Epithelial cell of esophagus (primary cell): ENCODE measurements at regions not wholly inside any gene's neighbourhood (a gene's known extent, or its start where the extent isn't known, plus 50 kb on each side); places are given as distances from the start of the nearest gene placed in this dataset.

Experiments
- DNase-seq: peaks from one replicate; pipeline ENCODE4 v3.0.0; 2010; ENCODE audit warnings: low read depth
- H3K4me3 ChIP-seq: 2 replicates; pipeline ENCODE4 v1.5.1; 2011; ENCODE audit warnings: mild to moderate bottlenecking, low read length, control low read depth
- CTCF ChIP-seq: IDR thresholded peaks from 2 replicates; pipeline ENCODE4 v1.5.1; 2011; ENCODE audit warnings: low read depth, mild to moderate bottlenecking, low read length, control low read depth, inconsistent platforms; ENCODE audit not compliant: insufficient read depth; ENCODE audit errors: missing control alignments

- H3K4me3 ChIP-seq, result no peak overlapping the region
- DNase-seq, result no peak
- no peak for TF ChIP-seq CTCF
Measured at GRCh38 chr2:177048981-177049380, 163.6 kb upstream of the HNRNPA3 start.

GRCh38 chr2:177051278-177051677 lies 161.3 kb upstream of the HNRNPA3 start:
- DNase-seq, result no peak
- H3K4me3 ChIP-seq, result no peak overlapping the region
- TF ChIP-seq CTCF, result no peak

- TF ChIP-seq CTCF, result no peak
- no peak overlapping the region for H3K4me3 ChIP-seq
Measured at GRCh38 chr2:177052471-177052870, 160.1 kb upstream of the HNRNPA3 start.

GRCh38 chr2:177053038-177053437 lies 159.6 kb upstream of the HNRNPA3 start:
- no peak for TF ChIP-seq CTCF
- no peak for DNase-seq
- no peak overlapping the region for H3K4me3 ChIP-seq

More at GRCh38 chr2:177052471-177052870, 160.1 kb upstream of the HNRNPA3 start:
- DNase-seq, result no peak

- no peak for TF ChIP-seq CTCF
- no peak overlapping the region for H3K4me3 ChIP-seq
- no peak for DNase-seq
Measured at GRCh38 chr2:177053716-177054115, 158.9 kb upstream of the HNRNPA3 start.

GRCh38 chr2:177056481-177056929 lies 156.1 kb upstream of the HNRNPA3 start:
- H3K4me3 ChIP-seq, result no peak overlapping the region
- TF ChIP-seq CTCF, result no peak

GRCh38 chr2:177058747-177059146 lies 153.8 kb upstream of the HNRNPA3 start:
- no peak overlapping the region for H3K4me3 ChIP-seq
- no peak for TF ChIP-seq CTCF
- DNase-seq, result no peak

More at GRCh38 chr2:177056481-177056929, 156.1 kb upstream of the HNRNPA3 start:
- no peak for DNase-seq
